Astrocyte of the spinal cord (primary cell): ENCODE measurements at regions not wholly inside any gene's neighbourhood (a gene's known extent, or its start where the extent isn't known, plus 50 kb on each side); places are given as distances from the start of the nearest gene placed in this dataset.

Source experiments
- DNase-seq: peaks from one replicate; pipeline ENCODE4 v3.0.0; 2011; ENCODE audit warnings: low read depth, low spot score
- H3K4me3 ChIP-seq: 2 replicates; pipeline ENCODE4 v1.5.1; 2011; ENCODE audit warnings: low read depth, mild to moderate bottlenecking, low read length, moderate library complexity
- in situ Hi-C: cut with HindIII; loops from 2 replicates; pipeline ENCODE4 v1.10.0; 2017; ENCODE audit warnings: low sequenced_read_pairs
- TF ChIP-seq, protein P1 (sequence below): IDR thresholded peaks from 2 replicates; pipeline ENCODE4 v1.5.1; 2012; ENCODE audit warnings: low read depth, mild to moderate bottlenecking, low read length, inconsistent platforms

DNA sequence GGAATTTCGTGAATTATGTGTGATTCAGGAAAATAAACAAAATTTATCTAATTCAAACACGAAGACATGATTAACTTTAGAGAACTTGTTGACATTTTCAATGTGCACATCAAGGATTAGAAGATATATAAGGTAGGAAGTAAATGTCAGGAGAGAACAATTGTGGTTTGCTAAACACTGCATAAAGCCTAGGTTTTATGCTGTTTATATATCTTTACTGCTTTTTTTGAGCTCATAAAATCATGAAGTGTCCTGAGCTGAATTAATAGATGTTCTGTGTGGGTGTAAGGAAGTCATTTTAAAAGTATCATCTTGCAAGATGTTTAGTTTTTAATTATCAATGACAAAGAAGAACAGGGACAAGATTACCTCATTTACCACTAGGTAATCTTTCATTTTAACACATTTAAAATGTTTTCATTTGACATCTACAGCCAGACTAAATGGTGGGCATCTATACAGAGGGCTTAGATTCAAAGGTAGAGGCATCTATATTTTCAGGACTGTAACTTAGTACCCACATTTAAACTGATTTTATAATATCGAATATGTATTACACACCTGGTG lies 382.8 kb downstream of the ADAMTS20 start:
- TF ChIP-seq, protein P1, sequence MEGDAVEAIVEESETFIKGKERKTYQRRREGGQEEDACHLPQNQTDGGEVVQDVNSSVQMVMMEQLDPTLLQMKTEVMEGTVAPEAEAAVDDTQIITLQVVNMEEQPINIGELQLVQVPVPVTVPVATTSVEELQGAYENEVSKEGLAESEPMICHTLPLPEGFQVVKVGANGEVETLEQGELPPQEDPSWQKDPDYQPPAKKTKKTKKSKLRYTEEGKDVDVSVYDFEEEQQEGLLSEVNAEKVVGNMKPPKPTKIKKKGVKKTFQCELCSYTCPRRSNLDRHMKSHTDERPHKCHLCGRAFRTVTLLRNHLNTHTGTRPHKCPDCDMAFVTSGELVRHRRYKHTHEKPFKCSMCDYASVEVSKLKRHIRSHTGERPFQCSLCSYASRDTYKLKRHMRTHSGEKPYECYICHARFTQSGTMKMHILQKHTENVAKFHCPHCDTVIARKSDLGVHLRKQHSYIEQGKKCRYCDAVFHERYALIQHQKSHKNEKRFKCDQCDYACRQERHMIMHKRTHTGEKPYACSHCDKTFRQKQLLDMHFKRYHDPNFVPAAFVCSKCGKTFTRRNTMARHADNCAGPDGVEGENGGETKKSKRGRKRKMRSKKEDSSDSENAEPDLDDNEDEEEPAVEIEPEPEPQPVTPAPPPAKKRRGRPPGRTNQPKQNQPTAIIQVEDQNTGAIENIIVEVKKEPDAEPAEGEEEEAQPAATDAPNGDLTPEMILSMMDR: no peak
- DNase-seq: no peak
- no peak overlapping the region for H3K4me3 ChIP-seq
- in situ Hi-C loops: no loop called here

GRCh38 chr12:43167691-43168090 lies 384.3 kb downstream of the ADAMTS20 start:
- TF ChIP-seq, protein P1: no peak
- in situ Hi-C loops: no loop called here
- peak; percentile 3 for DNase-seq
- H3K4me3 ChIP-seq: no peak overlapping the region

DNA sequence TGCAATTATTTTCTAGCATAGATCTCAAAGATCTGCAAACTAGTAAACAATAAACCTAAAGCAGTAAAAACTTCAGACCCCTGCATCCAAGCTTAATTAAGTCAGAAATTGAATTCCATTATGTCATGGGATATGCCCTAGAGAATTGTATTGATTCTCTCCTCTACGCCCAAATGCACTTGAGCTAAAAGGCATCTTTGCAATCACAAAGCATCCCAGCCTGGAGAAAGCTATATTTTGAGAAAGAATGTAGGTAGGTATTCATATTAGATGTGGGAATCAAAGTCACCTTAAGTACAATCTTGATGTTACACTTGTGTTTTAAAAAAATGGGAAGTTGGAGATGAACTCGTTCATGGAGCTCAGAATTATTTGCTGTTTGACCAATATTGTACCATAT lies 386.7 kb downstream of the ADAMTS20 start:
- TF ChIP-seq, protein P1: no peak
- no peak for DNase-seq
- in situ Hi-C loops: no loop called here
- no peak overlapping the region for H3K4me3 ChIP-seq

DNA sequence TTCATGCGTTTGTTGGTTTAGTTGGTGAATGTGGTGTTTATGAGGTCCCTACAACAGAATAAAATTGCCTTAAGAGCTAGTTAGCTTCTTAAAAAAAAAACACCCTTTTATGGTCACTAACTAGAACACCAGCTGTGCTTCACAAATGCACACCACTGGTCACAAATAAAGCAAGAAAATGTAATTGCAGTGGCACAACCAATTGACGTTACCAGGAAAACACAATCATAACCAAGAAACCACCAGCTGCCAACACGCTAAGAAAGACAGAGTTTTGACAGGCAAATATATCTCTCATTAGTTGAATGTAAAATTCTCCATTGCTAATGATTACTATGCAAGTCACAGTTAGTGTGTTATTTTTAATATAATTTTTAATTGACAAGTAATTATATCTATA lies 389.9 kb downstream of the ADAMTS20 start:
- no peak overlapping the region for H3K4me3 ChIP-seq
- no peak for DNase-seq
- TF ChIP-seq, protein P1: no peak
- in situ Hi-C loops: no loop called here

DNA sequence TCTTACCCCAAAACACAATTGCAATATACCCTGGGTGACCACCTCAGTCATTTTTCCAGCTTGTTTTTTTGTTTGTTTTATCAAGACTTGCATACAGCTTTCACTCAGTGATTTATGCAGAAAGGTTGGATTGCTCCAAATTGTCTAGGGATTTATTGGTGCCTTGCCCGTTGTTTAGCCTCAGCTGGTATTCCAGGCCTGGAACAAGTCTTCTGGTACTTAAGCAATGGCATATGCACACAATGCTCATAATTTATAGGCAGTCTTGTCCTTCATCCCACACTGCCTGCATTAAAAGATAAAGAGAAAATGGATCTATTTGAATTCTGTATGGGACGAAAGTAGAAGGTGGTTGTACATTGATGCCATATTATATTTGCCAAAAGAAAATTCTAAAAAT lies 392.5 kb downstream of the ADAMTS20 start:
- no peak overlapping the region for H3K4me3 ChIP-seq
- TF ChIP-seq, protein P1: no peak
- no peak for DNase-seq
- in situ Hi-C loops: no loop called here

DNA sequence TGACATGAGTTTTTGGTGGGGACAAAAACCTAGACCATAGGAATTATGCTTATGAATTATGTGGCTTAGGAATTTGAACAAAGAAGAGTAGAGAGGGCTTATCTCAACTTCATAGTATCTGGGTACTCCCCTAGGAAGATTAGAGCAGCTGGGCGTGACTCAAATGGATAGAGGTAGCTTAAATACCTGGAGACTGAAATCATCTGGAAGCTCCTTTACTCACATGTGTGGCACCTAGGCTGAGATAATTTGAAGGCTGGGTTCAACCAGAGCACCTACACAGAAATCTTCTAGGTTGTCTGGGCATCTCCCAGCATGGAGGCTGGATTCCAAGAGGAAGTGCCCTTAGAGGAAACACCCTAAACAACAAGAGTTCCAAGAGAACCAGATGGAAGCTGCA lies 393.9 kb downstream of the ADAMTS20 start:
- H3K4me3 ChIP-seq: no peak overlapping the region
- DNase-seq: no peak
- in situ Hi-C loops: no loop called here
- TF ChIP-seq, protein P1: no peak

GRCh38 chr12:43155376-43155775 lies 396.6 kb downstream of the ADAMTS20 start:
- no peak overlapping the region for H3K4me3 ChIP-seq
- in situ Hi-C loops: no loop called here
- TF ChIP-seq, protein P1: no peak
- no peak for DNase-seq
